Kasumi-1 (cell line): ENCODE measurements at regions not wholly inside any gene's neighbourhood (a gene's known extent, or its start where the extent isn't known, plus 50 kb on each side); places are given as distances from the start of the nearest gene placed in this dataset.
"Not testable (repeated sequence)": the region's sequence is repeated elsewhere in the genome, so short reads cannot be mapped to it uniquely, and the experiment has no call there.

Experiments
- DNase-seq, 2 experiments: peaks; one replicate each; lab custom pipeline; 2025; lab: John Stamatoyannopoulos, UW

GRCh38 chrX:104513162-104513561 lies 52.8 kb upstream of the IL1RAPL2 start:
- no peak for DNase-seq

- DNase-seq: no peak
Observed at GRCh38 chrX:104510801-104511200, 55.2 kb upstream of the IL1RAPL2 start.

DNA sequence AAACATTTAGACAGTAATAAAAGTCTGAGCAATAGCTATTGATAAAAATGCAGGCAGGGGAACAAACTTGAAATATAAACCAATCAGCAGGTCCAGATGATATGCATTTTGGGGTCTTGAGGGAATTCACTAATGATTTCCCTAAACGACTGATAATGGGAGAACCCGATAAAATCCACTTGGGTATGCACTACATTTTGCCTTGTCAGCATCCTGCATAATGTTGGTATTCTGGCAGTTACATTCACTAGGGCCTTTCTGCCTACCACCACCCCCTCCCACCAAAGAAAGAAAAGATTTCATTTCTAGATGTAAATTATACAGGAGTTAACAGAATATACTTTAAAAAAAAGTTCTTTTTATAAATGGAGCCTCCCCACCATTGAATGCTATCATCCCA lies 63.5 kb upstream of the IL1RAPL2 start:
- no peak for DNase-seq

GRCh38 chrX:104488811-104489210 lies 77.2 kb upstream of the IL1RAPL2 start:
- no peak for DNase-seq

- no peak for DNase-seq
Observed at GRCh38 chrX:104486691-104487090, 79.3 kb upstream of the IL1RAPL2 start.

- DNase-seq: peak in 1 of 2 experiments; percentile 20
Observed at GRCh38 chrX:104482757-104483156, 83.2 kb upstream of the IL1RAPL2 start.

- no peak for DNase-seq
Observed at GRCh38 chrX:104469771-104470170, 96.2 kb upstream of the IL1RAPL2 start.

DNA sequence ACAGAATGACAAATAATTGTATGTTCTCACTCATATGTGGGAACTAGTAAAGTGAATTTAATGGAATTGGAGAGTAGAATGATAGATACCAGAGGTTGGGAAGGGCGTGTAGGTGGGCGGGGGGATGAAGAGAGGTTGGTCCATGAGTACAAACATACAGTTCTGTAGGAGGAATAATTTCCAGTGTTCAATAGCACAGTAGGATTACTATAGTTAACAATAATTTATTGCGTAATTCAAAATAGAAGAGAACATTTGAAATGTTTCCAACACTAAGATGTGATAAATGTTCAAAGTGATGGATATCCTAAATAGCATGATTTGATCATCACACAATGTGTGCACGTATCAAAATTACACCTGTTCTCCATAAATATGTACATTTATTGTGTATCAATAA lies 106.2 kb upstream of the IL1RAPL2 start:
- DNase-seq: no peak

GRCh38 chrX:104457130-104457529 lies 108.9 kb upstream of the IL1RAPL2 start:
- DNase-seq: not testable (repeated sequence)

DNA sequence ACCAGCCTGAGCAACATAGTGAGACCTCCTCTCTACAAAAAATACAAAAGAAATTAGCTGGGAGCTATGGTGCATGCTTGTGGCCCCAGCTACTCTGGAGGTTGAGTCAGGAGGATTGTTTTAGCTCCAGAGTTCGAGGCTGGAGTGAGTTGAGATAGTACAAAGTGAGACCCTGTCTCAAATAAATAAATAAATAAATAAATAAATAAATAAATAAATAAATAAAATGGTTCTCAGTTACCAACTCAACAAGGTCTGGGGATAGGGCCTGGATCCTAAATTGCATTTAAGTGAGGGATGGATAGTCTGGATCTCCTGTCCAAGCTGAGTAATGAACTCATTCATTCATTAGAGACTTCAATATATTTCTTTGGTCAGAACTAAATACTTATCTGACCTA lies 115.7 kb upstream of the IL1RAPL2 start:
- no peak for DNase-seq

- DNase-seq: no peak
Observed at GRCh38 chrX:104445591-104445990, 120.4 kb upstream of the IL1RAPL2 start.

DNA sequence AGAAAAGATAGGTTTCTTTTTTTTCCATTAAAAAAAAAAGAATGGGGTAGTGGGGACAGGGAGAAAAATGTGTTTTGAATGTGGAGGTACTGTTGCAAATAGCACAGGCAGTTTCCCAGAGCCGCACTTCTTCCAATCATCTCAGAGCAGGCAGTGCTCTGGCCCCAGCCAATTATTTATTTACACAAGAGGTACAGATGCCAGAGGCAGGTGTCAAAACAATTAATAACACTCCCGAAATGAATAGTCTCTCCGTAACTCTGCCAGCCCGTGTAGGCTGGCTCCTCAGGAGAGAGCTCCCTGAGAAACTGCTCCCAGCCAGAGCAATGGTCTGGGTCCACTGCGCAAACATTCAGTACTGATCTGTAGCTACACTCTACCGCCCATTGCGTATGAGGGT lies 130.8 kb upstream of the IL1RAPL2 start:
- DNase-seq: no peak

DNA sequence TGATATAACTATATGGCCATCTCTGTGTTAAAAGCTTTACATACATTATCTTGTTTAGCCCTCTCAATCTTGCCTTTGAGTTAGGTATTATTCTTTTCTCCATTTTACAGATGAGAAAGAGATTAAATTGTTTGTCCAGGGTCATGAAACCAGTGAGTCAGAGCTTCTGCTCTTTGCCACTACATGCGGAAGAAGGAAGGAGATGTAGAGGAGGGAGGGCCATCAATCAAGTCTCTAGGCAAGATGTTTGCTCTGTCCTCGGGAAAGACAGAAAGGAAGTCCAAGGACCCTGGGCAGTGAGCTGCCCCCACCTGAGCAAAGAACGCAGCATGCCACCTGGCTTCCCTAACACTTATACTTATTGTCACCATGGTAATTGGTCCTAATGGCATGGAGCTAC lies 133.7 kb upstream of the IL1RAPL2 start:
- no peak for DNase-seq

DNA sequence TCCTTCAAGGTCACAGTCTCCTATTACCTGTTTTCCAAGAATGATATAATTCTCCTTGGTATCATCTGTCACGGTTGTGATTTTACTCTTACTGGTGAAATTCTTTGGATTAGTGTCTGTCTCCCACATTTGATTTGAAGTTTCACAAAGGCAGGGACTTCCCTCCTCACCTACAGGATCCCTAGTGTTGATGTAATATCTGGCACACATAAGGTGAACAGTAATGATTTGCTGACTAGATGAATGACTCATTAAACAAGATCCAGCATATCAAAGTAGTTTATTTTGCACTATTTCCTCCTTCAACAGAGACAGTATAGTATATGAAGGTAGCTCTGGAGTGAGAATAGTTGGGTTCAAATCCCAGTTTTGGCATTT lies 135.3 kb upstream of the IL1RAPL2 start:
- DNase-seq: no peak

DNA sequence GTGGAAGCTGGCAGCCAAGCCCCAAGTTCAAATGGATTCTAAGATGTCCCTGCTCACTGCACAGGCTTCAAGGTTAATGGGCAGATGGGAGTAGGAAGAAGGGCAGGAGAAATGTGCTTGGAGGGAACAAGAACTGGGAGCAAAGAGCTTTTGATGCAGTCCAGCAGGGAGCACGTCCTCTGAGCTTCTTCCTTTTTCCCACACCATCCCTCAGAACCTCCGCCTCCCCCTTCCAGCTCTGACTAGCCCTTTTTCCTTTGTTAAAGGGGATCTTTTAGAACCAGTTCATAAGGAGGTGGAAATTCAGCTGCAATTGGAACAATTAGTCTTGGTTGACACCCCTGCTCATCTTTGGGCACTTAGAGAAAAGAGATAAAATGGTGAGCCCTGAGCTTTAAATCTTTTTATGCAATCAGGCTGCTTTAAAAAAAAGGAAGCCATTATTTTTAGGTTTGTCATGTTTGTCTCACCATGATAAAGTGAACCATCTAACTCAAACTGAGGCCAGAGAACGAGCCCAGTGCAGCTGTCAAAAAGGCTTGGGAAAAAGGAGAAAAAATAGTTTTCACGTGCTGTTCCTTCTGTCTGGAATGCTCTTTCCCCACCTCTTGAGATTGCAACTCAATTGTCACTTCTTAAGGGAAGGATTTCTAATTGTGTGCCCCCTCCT lies 135.8 kb upstream of the IL1RAPL2 start:
- no peak for DNase-seq

DNA sequence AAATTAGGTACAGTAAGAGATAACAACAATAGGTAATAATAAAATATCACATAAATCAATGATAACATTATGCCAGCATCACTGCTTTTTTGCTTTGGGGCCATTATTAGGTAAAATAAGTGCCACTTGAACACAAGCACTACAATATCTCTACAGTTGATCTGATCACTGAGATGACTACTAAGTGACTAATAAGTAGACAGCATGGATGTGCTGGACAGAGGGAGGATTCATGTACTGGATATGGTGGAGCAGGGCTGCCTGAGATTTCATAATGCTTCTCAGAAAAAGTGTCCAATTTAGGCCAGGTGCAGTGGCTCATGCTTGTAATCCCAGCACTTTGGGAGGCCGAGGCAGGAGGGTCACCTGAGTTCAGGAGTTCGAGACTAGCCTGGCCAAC lies 137.8 kb upstream of the IL1RAPL2 start:
- no peak for DNase-seq

DNA sequence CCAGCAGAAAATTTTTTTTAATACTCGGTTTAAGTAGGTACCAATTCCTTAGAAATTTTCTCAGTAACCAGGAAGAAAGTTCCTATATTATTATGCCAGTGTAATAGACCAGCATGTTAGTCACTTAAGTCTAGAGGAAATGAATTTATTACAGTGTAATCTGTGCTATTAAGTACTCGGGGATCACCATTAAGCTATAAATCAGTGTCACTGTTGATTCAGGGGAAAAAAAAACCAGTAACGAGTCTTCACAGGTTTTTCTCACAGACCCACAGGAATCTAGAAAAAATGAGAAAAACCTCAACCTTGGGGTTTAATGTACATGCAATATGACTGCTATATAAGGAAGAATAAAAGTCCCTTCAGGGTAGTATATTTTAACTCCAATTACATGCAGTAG lies 138.3 kb upstream of the IL1RAPL2 start:
- DNase-seq: no peak

DNA sequence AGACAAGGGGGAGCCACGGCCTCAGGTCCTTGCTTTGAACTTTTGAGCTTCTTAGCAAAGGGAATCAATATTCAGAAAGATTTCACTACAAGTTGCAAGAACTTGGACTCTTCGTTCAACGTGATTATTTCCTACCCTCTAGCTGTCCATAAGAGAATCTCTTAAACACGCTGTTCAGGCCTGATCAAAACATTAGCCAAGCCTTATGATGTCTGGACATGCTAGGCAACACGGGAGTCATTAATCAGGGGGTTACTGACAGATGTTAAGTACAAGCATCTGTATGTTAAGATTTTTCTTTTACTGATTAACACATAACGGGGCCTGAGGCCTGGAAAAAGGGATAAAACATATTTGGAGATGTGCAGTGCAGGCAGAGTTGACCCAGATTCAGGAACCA lies 138.9 kb upstream of the IL1RAPL2 start:
- no peak for DNase-seq

GRCh38 chrX:104420907-104421306 lies 145.1 kb upstream of the IL1RAPL2 start:
- DNase-seq: no peak

DNA sequence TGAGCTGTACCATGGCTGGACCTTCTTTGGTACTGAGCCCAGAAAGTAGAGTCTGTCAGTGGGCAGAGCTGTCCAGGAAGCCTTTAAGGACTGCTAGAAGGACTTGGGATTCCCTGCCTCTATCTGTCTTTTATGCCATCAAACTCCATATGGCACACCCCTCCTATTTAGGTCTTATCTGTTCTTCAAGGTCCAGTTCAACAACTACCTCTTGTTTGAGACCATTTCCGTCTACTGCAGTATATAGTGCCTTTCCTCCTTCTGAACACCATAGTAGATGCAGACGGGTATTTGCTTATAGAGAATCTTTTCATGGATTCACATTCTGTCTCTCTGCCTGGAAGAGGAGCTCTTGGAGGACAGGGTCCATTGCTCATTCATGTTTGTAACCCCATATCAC lies 146.1 kb upstream of the IL1RAPL2 start:
- DNase-seq: no peak

DNA sequence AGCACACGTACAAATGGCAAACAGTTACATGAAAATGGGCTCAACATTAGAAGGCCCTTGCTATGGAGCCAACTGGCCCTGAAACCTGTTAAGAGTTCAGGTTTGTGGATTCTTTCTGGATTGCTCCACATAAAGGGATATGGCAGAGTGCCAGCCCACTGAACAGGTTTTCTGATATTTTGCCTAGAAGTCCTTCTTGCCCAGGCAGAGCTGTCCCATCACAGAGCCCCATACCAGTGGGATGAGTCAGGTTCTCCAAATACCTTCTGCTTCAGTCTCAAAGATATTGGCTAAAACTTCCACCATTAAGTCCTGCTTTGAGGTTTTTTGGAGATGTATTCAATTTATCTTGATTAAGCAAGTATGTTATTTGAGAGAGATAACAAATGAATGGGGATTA lies 146.8 kb upstream of the IL1RAPL2 start:
- DNase-seq: no peak

DNA sequence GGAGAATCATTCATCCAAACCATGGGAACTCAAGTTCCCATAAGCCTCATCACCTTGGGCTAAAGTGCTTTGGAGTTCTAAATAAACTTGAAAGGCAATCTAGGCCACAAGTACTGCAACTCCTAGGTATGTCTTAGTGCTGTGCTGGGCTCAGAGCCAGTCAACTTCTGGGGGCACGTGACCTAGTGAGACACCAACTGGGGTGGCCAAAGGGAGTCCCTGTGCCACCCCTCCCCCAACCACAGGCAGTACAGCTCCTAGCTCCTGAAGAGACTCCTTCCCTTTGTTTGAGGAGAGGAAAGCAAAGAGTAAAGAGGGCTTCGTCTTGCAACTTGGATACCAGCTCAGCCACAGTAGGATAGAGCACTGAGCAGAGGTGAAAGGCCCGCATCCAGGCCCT lies 154.2 kb upstream of the IL1RAPL2 start:
- no peak for DNase-seq

DNA sequence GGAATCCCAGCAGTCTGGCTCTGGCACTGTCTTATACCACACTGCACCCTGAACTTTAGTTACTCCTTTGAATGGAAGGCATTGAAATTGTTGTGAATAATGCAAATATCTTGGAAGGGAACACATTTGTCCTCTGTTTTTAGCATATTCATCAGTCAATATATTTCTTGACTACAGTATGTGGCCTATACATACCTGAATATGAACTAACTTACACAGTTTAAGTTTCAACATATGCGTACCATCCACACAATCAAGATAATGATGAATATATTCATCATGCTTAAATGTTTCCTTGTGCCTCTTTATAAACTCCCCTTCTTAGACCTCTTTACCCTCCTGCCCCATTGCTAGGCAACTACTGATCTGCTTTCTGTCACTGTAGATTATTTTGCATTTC lies 145.7 kb upstream of the ESX1 start:
- no peak for DNase-seq

GRCh38 chrX:104392350-104392749 lies 137.6 kb upstream of the ESX1 start:
- DNase-seq: no peak

DNA sequence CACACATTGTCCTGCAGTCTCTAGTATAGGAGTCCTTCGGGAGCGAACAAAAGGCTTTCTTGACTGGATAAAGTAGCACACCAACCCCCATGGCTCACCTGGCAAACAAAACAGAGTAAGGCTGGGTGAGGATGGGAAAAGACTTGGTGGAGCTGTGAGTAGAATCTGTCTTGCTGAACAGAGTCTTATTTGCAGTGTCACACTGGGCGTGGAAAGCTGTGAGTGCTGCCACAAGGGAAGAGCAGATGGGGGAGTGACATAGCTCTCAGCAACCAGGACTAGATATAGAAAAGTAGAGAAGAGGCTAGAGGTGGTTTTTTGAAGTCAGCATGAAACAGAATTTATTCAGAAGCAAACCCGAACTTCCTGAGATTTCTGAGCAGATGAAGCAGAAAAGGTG lies 137.2 kb upstream of the ESX1 start:
- DNase-seq: no peak
